Neuronal stem cell (in vitro differentiated cells): ENCODE measurements at regions not wholly inside any gene's neighbourhood (a gene's known extent, or its start where the extent isn't known, plus 50 kb on each side); places are given as distances from the start of the nearest gene placed in this dataset.
"Not testable (repeated sequence)": the region's sequence is repeated elsewhere in the genome, so short reads cannot be mapped to it uniquely, and the experiment has no call there.

Experiments
- DNase-seq: peaks from one replicate; pipeline ENCODE4 v3.0.0-alpha.2; 2013; ENCODE audit warnings: low spot score
- H2AFZ ChIP-seq: one replicate; pipeline ENCODE4 v1.6.1; 2013; ENCODE audit warnings: mild to moderate bottlenecking, low read length, inconsistent platforms
- H2AK5ac ChIP-seq: 2 replicates; pipeline ENCODE4 v1.6.1; 2013; ENCODE audit warnings: low read depth, mild to moderate bottlenecking, inconsistent platforms, low read length, moderate library complexity, mixed read lengths
- H2BK120ac ChIP-seq: 2 replicates; pipeline ENCODE4 v1.6.1; 2013; ENCODE audit warnings: low read depth, mild to moderate bottlenecking, inconsistent platforms, low read length, moderate library complexity, mixed read lengths
- H2BK12ac ChIP-seq: one replicate; pipeline ENCODE4 v1.6.1; 2013; ENCODE audit warnings: low read length, inconsistent platforms
- H2BK15ac ChIP-seq: 2 replicates; pipeline ENCODE4 v1.6.1; 2013; ENCODE audit warnings: mild to moderate bottlenecking, low read length, inconsistent platforms, mixed read lengths
- H2BK5ac ChIP-seq: one replicate; pipeline ENCODE4 v1.6.1; 2013; ENCODE audit warnings: inconsistent platforms, mild to moderate bottlenecking, low read length, moderate library complexity
- H3K14ac ChIP-seq: one replicate; pipeline ENCODE4 v1.6.1; 2013; ENCODE audit warnings: low read length, inconsistent platforms
- H3K18ac ChIP-seq: 2 replicates; pipeline ENCODE4 v1.6.1; 2013; ENCODE audit warnings: low read length, inconsistent platforms
- H3K23ac ChIP-seq: 2 replicates; pipeline ENCODE4 v1.6.1; 2013; ENCODE audit warnings: low read depth, mild to moderate bottlenecking, mixed read lengths, low read length, inconsistent platforms; ENCODE audit not compliant: poor library complexity
- H3K27ac ChIP-seq: replicated peaks from 3 replicates; pipeline ENCODE4 v1.5.1; 2013; ENCODE audit warnings: low read length, inconsistent platforms
- H3K27me3 ChIP-seq, 3 experiments: 2 replicates each; pipeline ENCODE4 v1.6.1; 2013; ENCODE audit warnings: low read length in 3 of 3, mild to moderate bottlenecking in 2 of 3, inconsistent platforms in 1 of 3, low read depth in 1 of 3, mixed read lengths in 1 of 3, moderate library complexity in 1 of 3; ENCODE audit not compliant: control insufficient read depth in 3 of 3, insufficient read depth in 3 of 3
- H3K36me3 ChIP-seq, 2 donors: replicated peaks in 1 of 2; 2 replicates each; pipeline ENCODE4 v1.6.1; 2013; ENCODE audit warnings: low read length in 2 of 2; ENCODE audit not compliant: control insufficient read depth in 2 of 2, insufficient read depth in 2 of 2
- H3K4ac ChIP-seq: 2 replicates; pipeline ENCODE4 v1.6.1; 2013; ENCODE audit warnings: inconsistent platforms, mild to moderate bottlenecking, low read length, moderate library complexity
- H3K4me1 ChIP-seq, 2 donors: 1 replicate in 1 of 2; 2 replicates in 1 of 2; pipeline ENCODE4 v1.6.1; 2013; ENCODE audit warnings: low read length in 2 of 2, low read depth in 1 of 2; ENCODE audit not compliant: control insufficient read depth in 2 of 2, insufficient read depth in 1 of 2
- H3K4me2 ChIP-seq: one replicate; pipeline ENCODE4 v1.6.1; 2013; ENCODE audit warnings: mild to moderate bottlenecking, low read length, inconsistent platforms; ENCODE audit not compliant: insufficient read depth, poor library complexity, severe bottlenecking
- H3K4me3 ChIP-seq, 2 donors: 2 replicates each; pipeline ENCODE4 v1.5.1; 2013; ENCODE audit warnings: low read length in 2 of 2, mild to moderate bottlenecking in 2 of 2, inconsistent platforms in 1 of 2, moderate library complexity in 1 of 2
- H3K79me1 ChIP-seq: one replicate; pipeline ENCODE4 v1.6.1; 2013; ENCODE audit warnings: low read depth, mild to moderate bottlenecking, inconsistent platforms, low read length, moderate library complexity
- H3K9ac ChIP-seq: one replicate; pipeline ENCODE4 v1.6.1; 2013; ENCODE audit warnings: mild to moderate bottlenecking, low read depth, low read length, inconsistent platforms; ENCODE audit not compliant: poor library complexity
- H3K9me3 ChIP-seq, 2 donors: replicated peaks in 1 of 2; 2 replicates each; pipeline versions ENCODE3 to v1.6.1; 2013; ENCODE audit warnings: low read length in 2 of 2, mild to moderate bottlenecking in 2 of 2, inconsistent platforms in 1 of 2, low read depth in 1 of 2, mixed read lengths in 1 of 2, moderate library complexity in 1 of 2; ENCODE audit not compliant: control insufficient read depth in 2 of 2, insufficient read depth in 1 of 2
- H4K8ac ChIP-seq: one replicate; pipeline ENCODE4 v1.6.1; 2013; ENCODE audit warnings: low read depth, mild to moderate bottlenecking, inconsistent platforms, low read length, moderate library complexity
- H4K91ac ChIP-seq: one replicate; pipeline ENCODE4 v1.6.1; 2013; ENCODE audit warnings: low read length, low read depth, mild to moderate bottlenecking, inconsistent platforms; ENCODE audit not compliant: poor library complexity
- WGBS, 2 donors: extraction: QIAGEN DNeasy Blood & Tissue Kit; methylation state at CpG; one replicate each; pipeline ENCODE4 v1.1.7; 2013; ENCODE audit warnings: missing lambda C conversion rate in 2 of 2, mixed read lengths in 1 of 2; ENCODE audit not compliant: insufficient read length in 2 of 2, insufficient replicate concordance in 1 of 2; ENCODE audit errors: extremely low coverage in 2 of 2; 5-methylcytosine and 5-hydroxymethylcytosine counted together

- no CpG with 5 or more reads among the region's 3 CpGs for WGBS, 2 donors
These were observed 379.0 kb upstream of the TCF4 start for GRCh38 chr18:55967019-55967418.

GRCh38 chr18:55964171-55964570 is 376.2 kb upstream of the TCF4 start:
- no peak overlapping the region for H2AK5ac ChIP-seq
- DNase-seq, result no peak
- no peak overlapping the region for H3K4me3 ChIP-seq
- no peak overlapping the region for H3K14ac ChIP-seq
- H4K91ac ChIP-seq, result no peak overlapping the region
- H3K23ac ChIP-seq, result no peak overlapping the region
- H3K79me1 ChIP-seq, result no peaks in the 10 kb centered on the region
- H3K4ac ChIP-seq, result no peak overlapping the region
- no peak overlapping the region for H3K27ac ChIP-seq
- H2AFZ ChIP-seq, result no peak overlapping the region
- H3K27me3 ChIP-seq, result no peaks in the 10 kb centered on the region
- H3K4me2 ChIP-seq, result no peak overlapping the region
- no peak overlapping the region for H2BK120ac ChIP-seq
- H2BK15ac ChIP-seq, result no peak overlapping the region
- H2BK5ac ChIP-seq, result no peak overlapping the region
- no peak overlapping the region for H2BK12ac ChIP-seq
- no peak overlapping the region for H3K9ac ChIP-seq
- H3K18ac ChIP-seq, result no peak overlapping the region
- H3K4me1 ChIP-seq, result peaks cover 0 to 1% of the 10 kb centered on the region in 2 donors
- H3K36me3 ChIP-seq, result no peaks in the 10 kb centered on the region
- H3K9me3 ChIP-seq, result no peaks in the 10 kb centered on the region
- WGBS, 2 donors, result 100% methylated on average over 1 of the region's 1 CpG; no CpG with 5 or more reads in 1 of the 2 donors
- H4K8ac ChIP-seq, result no peak overlapping the region

More at GRCh38 chr18:55967019-55967418, 379.0 kb upstream of the TCF4 start:
- Histone ChIP-seq H4K91ac (no peak overlapping the region), H2AFZ (no peak overlapping the region), H3K4me1 (peaks cover 0 to 1% of the 10 kb centered on the region in 2 donors), H3K27me3 (no peaks in the 10 kb centered on the region), H2BK5ac (no peak overlapping the region), H3K4me2 (no peak overlapping the region), H3K9ac (no peak overlapping the region), H2BK120ac (no peak overlapping the region), H3K23ac (no peak overlapping the region), H2AK5ac (no peak overlapping the region), H3K14ac (no peak overlapping the region), H3K4ac (no peak overlapping the region), H3K79me1 (no peaks in the 10 kb centered on the region), H3K18ac (no peak overlapping the region), H4K8ac (no peak overlapping the region), H2BK15ac (no peak overlapping the region), H3K27ac (no peak overlapping the region), H3K4me3 (no peak overlapping the region), H3K36me3 (no peaks in the 10 kb centered on the region), H2BK12ac (no peak overlapping the region), H3K9me3 (no peaks in the 10 kb centered on the region)
- DNase-seq, result no peak

- no peak overlapping the region for H2AK5ac ChIP-seq
- no peaks in the 10 kb centered on the region for H3K4me1 ChIP-seq
- no peak overlapping the region for H2AFZ ChIP-seq
- no peak overlapping the region for H3K18ac ChIP-seq
- WGBS, 2 donors, result no CpG with 5 or more reads among the region's 9 CpGs
- no peaks in the 10 kb centered on the region for H3K27me3 ChIP-seq
- no peak overlapping the region for H3K14ac ChIP-seq
- H4K91ac ChIP-seq, result no peak overlapping the region
- no peak overlapping the region for H3K27ac ChIP-seq
- H3K9me3 ChIP-seq, result peaks cover 0 to 4% of the 10 kb centered on the region in 2 donors
- no peak overlapping the region for H2BK12ac ChIP-seq
- no peaks in the 10 kb centered on the region for H3K79me1 ChIP-seq
- H3K4ac ChIP-seq, result no peak overlapping the region
- no peak overlapping the region for H3K23ac ChIP-seq
- H3K4me3 ChIP-seq, result no peak overlapping the region
- no peak overlapping the region for H2BK15ac ChIP-seq
- H2BK5ac ChIP-seq, result no peak overlapping the region
- no peak overlapping the region for H2BK120ac ChIP-seq
- H3K36me3 ChIP-seq, result no peaks in the 10 kb centered on the region
- H3K4me2 ChIP-seq, result no peak overlapping the region
- H3K9ac ChIP-seq, result no peak overlapping the region
- DNase-seq, result no peak
- no peak overlapping the region for H4K8ac ChIP-seq
These were observed 365.3 kb upstream of the TCF4 start for GRCh38 chr18:55953326-55953725.

- not testable (repeated sequence) for DNase-seq, H3K4me2 ChIP-seq, H3K4me1 ChIP-seq, H3K4me3 ChIP-seq, H2BK15ac ChIP-seq, H3K36me3 ChIP-seq, H2BK5ac ChIP-seq, H3K27ac ChIP-seq, H2BK120ac ChIP-seq, H3K9me3 ChIP-seq, H3K4ac ChIP-seq, H4K8ac ChIP-seq, H3K14ac ChIP-seq, H3K23ac ChIP-seq, H3K18ac ChIP-seq, H4K91ac ChIP-seq, H3K79me1 ChIP-seq, H2AK5ac ChIP-seq, H2AFZ ChIP-seq, H2BK12ac ChIP-seq, H3K9ac ChIP-seq, H3K27me3 ChIP-seq
- no CpG with 5 or more reads among the region's 7 CpGs for WGBS, 2 donors
These were observed 363.7 kb upstream of the TCF4 start for GRCh38 chr18:55951738-55952137.
